HPDE6-E6E7 (cell line): ENCODE measurements at regions not wholly inside any gene's neighbourhood (a gene's known extent, or its start where the extent isn't known, plus 50 kb on each side); places are given as distances from the start of the nearest gene placed in this dataset.

Source experiments
- DNase-seq: peaks from one replicate; pipeline ENCODE4 v3.0.0; 2011; ENCODE audit warnings: missing footprints; ENCODE audit errors: extremely low spot score

DNA sequence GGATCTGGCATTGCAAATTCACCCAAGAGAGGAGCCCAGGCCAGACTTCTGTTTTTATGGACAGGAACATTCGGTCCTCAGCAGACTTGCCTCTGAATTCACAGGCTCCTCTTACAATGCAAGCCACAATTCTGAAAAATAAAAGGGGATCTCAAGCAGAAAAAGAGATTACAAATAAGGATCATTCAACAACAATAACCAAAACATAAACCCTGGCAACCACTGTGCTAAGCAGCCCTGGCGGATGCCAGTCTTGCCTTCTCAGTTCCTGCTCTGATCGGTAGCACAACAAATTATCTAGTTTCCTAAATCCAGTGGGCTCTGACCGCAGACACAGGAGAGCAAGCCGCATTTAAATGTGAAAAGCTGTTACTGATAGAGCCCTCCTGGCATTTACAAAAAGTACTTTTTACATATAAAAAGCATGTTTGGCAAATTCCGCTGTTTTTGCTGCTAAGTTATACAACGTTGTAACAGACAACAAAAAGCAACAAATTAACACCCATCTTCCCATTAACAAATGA lies 123.4 kb upstream of the FOXD3 start:
- DNase-seq = no peak

DNA sequence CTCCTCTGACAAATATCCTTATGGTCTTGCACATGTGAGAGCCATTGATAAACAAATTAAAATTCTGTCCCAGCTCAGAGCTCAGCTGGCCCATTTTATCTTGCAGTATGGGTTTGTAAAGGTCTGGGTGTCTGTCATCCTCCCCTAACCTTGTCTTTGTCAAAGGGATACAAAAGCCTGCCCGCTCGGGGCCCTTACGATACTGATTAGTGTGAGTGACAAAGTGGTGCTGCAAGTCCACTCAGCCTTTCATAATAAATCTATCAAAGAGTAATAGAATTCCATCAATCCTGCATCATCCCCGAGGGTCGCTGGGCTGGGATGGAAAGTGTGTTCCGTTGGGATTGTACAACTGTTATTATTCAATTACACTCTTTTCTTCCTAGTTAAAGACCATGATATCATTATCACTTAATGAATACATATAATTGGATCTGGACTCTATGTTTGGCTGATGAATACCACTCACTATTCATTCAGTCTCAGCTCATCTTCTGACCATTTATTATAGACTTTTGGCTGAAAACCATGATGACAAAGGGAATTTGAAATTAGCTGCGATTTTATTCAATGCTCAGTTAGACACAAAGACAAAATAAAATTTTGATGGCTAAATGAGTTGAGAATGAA lies 122.5 kb upstream of the FOXD3 start:
- no peak for DNase-seq

- no peak for DNase-seq
Measured at GRCh38 chr1:63200676-63201075, 121.7 kb upstream of the FOXD3 start.

DNA sequence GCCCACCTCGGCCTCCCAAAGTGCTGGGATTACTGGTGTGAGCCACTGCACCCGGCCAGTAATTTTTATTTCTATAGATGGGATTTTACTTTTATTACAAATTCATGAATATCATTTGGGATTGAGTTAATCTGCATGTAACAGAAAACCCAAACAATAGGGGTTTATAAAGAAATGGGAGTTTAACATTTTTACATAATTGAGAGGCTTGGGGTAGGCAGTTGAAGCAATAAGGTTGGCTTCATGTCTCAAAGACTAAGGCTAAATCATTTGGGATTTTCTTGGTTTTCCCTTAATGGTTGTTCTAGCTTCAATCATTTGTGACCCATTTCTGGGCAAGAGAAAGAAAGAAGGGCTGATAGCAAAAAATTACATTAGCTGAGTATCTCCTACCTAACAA lies 118.7 kb upstream of the FOXD3 start:
- DNase-seq = no peak

DNA sequence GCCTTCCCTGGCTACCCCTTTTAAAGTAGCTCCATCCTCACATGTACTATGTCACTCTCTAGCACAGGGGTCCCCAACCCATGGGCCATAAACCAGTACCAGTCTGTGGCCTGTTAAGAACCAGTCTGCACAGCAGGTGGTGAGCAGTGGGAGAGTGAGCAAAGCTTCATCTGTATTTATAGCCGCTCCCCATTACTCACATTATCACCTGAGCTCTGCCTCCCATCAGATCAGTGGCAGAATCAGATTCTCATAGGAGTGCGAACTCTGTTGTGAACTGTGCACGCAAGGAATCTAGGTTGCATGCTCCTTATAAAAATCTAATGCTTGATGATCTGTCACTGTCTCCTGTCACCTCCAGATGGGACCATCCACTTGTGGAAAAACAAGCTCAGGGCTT lies 116.6 kb upstream of the FOXD3 start:
- no peak for DNase-seq

DNA sequence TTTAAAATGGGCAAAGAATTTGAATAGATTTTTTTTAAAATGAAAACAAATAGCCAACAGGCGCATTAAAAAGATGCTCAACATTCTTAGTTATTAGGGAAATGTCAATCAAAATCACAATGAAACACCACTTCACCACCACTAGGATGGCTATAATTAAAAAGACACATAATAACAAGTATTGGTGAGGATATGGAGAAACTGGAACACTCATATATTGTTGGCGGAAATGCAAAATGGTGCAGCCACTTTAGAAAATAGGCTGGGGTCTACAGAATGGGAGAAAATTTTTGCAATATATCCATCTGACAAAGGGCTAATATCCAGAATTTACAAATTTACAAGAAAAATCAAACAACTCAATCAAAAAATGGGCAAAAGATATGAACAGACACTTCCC lies 107.8 kb upstream of the FOXD3 start:
- no peak for DNase-seq

GRCh38 chr1:63223426-63223825 lies 98.9 kb upstream of the FOXD3 start:
- DNase-seq = no peak

DNA sequence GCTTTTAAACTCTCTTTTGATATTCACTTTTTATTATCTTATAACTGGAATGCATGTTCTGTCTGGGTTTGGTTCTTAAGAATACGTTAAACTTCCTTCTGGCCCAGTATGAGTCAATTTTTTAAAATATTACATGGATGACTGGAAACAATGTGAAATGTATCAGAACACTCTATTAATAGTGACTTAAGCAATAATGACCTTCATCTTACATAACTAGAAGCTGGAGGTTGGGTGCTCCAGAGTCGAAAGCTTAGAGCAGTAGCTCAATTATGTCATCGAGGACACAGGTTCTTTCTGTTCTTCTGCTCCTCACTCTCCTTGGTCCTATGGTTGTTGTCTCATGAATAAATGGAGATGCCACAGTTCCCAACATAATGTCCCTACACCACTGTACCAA lies 91.6 kb upstream of the FOXD3 start:
- DNase-seq = no peak

- DNase-seq = no peak
Measured at GRCh38 chr1:63238721-63239120, 83.6 kb upstream of the FOXD3 start.

GRCh38 chr1:63245186-63245585 lies 77.2 kb upstream of the FOXD3 start:
- no peak for DNase-seq

GRCh38 chr1:63248216-63248615 lies 74.2 kb upstream of the FOXD3 start:
- DNase-seq = no peak

DNA sequence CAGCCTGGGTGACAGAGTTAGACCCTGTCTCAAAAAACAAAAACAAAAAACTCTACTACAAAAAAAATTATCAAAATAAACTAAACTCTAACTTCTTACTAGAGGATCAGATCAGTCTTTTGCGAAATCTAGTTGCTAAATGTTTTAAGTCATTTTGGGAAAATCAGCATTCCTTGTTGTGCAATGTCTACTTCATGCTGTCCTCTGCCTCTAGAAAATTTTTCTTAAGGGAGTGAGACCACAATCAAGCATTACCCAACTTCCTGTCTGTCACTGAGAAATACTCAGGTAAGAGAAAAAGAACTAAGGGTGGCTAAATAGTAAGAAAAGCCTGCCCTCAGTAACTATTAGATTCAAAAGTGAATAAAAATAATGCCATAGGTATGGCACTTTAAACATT lies 67.2 kb upstream of the FOXD3 start:
- DNase-seq = no peak

DNA sequence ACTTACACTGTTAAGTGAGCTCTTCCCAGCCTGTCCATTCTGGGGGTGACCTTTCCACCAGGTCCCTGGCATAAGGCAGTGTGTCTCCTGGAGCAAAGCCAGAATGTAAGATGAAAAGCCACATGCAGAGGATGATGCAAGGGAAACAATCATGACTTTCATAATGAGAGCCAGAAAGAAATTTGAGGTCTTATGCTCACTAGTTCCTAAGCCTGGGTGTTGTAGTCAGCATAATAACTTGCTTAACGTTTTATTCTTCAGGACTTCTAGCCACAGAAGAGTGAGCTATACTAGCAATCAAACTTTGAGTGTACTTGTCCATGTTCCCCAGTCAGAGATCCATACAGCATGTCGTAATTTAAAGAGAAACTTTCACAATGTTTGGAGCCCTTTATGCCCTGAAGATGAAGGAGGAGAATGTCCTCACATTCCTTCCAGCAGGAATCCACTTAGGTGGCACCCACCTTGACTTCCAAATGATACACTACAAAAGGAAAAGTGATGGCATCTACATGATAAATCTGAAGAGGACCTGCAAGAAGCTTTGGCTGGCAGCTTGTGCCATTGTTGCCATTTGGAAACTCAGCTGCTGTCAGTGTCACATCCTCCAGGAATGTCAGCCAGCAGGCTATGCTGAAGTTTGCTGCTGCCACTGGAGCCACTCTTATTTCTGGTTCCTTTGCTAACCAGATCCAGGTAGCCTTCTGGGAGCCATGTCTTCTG lies 60.5 kb upstream of the FOXD3 start:
- no peak for DNase-seq

DNA sequence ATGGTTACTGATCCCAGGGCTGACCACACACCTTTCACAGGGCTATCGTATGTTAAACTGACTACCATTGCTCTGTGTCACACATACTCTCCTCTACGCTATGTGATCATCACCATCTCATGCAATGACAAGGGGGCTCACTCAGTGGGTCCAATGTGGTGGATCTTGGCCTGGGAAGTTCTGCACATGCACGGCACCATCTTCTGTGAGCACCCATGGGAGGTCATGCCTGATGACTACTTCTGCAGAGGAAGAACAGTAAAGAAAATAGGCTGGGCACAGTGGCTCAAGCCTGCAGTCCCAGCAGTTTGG lies 60.0 kb upstream of the FOXD3 start:
- DNase-seq = no peak

GRCh38 chr1:63264161-63264560 lies 58.2 kb upstream of the FOXD3 start:
- DNase-seq = no peak

- no peak for DNase-seq
Measured at GRCh38 chr1:63266857-63267256, 55.5 kb upstream of the FOXD3 start.

GRCh38 chr1:63268876-63269275 lies 53.5 kb upstream of the FOXD3 start:
- no peak for DNase-seq

- DNase-seq = no peak
Measured at GRCh38 chr1:63269571-63269970, 52.8 kb upstream of the FOXD3 start.
